Breast epithelium (tissue), 4 donors: ENCODE measurements at regions not wholly inside any gene's neighbourhood (a gene's known extent, or its start where the extent isn't known, plus 50 kb on each side); places are given as distances from the start of the nearest gene placed in this dataset.
"Not testable (repeated sequence)": the region's sequence is repeated elsewhere in the genome, so short reads cannot be mapped to it uniquely, and the experiment has no call there.

Experiments
- DNase-seq, 2 donors: peaks; one replicate each; pipeline ENCODE4 v3.0.0-alpha.2; 2019; ENCODE audit warnings: low spot score in 2 of 2
- H3K27ac ChIP-seq, 2 donors: fragments of 200-600 bp; sonication (generic) in 1 of 2; one replicate each; pipeline ENCODE4 v1.5.1; 2016 to 2019; ENCODE audit warnings: mild to moderate bottlenecking in 1 of 2
- H3K27me3 ChIP-seq, 2 donors: fragments of 200-600 bp; sonication (generic) in 1 of 2; one replicate each; pipeline versions ENCODE4 v1.5.1 to v1.6.0; 2017 to 2019; ENCODE audit warnings: control low read depth in 1 of 2, mild to moderate bottlenecking in 1 of 2
- H3K36me3 ChIP-seq: fragments of 200-600 bp; one replicate; pipeline ENCODE4 v1.5.1; 2019
- H3K4me1 ChIP-seq, 2 donors: fragments of 200-600 bp; sonication (generic); one replicate each; pipeline ENCODE4 v1.5.1; 2016 to 2019; ENCODE audit warnings: control low read depth in 1 of 2
- H3K4me3 ChIP-seq, 3 donors: fragments of 200-600 bp; sonication (generic); 1 replicate in 2 of 3; 2 replicates in 1 of 3; pipeline ENCODE4 v1.5.1; 2016 to 2019; ENCODE audit warnings: mild to moderate bottlenecking in 3 of 3, moderate library complexity in 2 of 3
- H3K9me3 ChIP-seq, 2 donors: fragments of 200-600 bp; sonication (generic) in 1 of 2; one replicate each; pipeline ENCODE4 v1.5.1; 2016 to 2019; ENCODE audit warnings: control low read depth in 1 of 2
- POLR2A ChIP-seq: fragments of 450-650 bp; IDR thresholded peaks from one replicate; pipeline ENCODE4 v1.6.1; 2016; ENCODE audit warnings: antibody characterized with exemption, mild to moderate bottlenecking, moderate library complexity
- POLR2AphosphoS5 ChIP-seq, 3 donors: sonication (generic); formaldehyde crosslinking; IDR thresholded peaks; one replicate each; pipeline ENCODE4 v1.6.1; 2017; ENCODE audit warnings: antibody characterized with exemption in 3 of 3
- intact Hi-C: fragments of 100-400 bp; cut with DNase I; formaldehyde crosslinking; loops from one replicate; pipeline ENCODE4 v1.15.1; 2023; ENCODE audit warnings: low total_unique reads
- TF ChIP-seq, protein P1 (sequence below), 3 donors: fragments of 450-650 bp; IDR thresholded peaks; one replicate each; pipeline ENCODE4 v1.5.1; 2016 to 2017; ENCODE audit warnings: antibody characterized with exemption in 3 of 3, mild to moderate bottlenecking in 3 of 3, moderate library complexity in 3 of 3

DNA sequence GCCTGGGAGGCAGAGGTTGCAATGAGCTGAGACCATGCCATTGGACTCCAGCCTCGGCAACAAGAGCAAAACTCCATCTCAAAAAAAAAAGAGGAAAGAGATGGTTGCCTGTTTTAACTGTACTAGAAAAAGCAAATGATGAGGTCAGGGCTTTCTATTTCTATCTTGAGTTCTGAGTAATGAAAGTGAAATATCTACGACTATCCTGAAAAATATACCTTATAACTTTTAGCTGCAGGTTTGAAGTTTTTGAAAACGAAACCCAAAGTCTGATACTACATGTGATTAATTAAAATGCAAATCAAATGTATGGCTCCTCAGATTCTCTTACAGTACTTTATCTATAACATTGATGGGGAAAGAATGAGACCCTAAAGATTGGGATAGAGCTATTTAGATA, 636.2 kb upstream of the LRRN3 start:
- H3K4me1 ChIP-seq = no peaks in the 10 kb centered on the region
- no peak for DNase-seq
- H3K27me3 ChIP-seq = no peaks in the 10 kb centered on the region
- H3K36me3 ChIP-seq = no peaks in the 10 kb centered on the region
- intact Hi-C loops = no loop called here
- TF ChIP-seq POLR2AphosphoS5 (IDR thresholded peaks at IDR 0.05) = no peak
- TF ChIP-seq, protein P1, sequence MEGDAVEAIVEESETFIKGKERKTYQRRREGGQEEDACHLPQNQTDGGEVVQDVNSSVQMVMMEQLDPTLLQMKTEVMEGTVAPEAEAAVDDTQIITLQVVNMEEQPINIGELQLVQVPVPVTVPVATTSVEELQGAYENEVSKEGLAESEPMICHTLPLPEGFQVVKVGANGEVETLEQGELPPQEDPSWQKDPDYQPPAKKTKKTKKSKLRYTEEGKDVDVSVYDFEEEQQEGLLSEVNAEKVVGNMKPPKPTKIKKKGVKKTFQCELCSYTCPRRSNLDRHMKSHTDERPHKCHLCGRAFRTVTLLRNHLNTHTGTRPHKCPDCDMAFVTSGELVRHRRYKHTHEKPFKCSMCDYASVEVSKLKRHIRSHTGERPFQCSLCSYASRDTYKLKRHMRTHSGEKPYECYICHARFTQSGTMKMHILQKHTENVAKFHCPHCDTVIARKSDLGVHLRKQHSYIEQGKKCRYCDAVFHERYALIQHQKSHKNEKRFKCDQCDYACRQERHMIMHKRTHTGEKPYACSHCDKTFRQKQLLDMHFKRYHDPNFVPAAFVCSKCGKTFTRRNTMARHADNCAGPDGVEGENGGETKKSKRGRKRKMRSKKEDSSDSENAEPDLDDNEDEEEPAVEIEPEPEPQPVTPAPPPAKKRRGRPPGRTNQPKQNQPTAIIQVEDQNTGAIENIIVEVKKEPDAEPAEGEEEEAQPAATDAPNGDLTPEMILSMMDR (IDR thresholded peaks at IDR 0.05) = no peak
- TF ChIP-seq POLR2A = no peak
- H3K9me3 ChIP-seq = no peaks in the 10 kb centered on the region
- no peak overlapping the region for H3K4me3 ChIP-seq
- H3K27ac ChIP-seq = no peak overlapping the region

DNA sequence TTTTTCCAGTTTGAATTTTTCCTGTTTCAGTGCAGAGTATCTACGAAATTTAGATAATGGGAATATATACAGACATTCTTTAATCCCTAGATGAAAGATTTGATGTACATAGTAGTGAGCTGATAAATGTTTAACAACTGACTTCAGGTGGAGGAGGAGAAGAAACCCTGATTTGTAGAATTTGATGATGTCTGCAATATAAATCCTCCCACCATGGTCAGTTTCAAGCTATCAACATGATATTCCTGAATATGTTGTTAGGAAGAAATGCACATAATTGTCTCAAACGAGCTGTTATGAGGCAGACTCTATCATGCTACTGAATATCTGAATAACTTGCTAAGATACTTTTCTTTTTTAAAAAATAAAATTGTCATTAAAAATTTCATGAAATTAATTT, 629.3 kb upstream of the LRRN3 start:
- Histone ChIP-seq H3K36me3 (no peaks in the 10 kb centered on the region), H3K27me3 (no peaks in the 10 kb centered on the region), H3K4me3 (no peak overlapping the region), H3K4me1 (no peaks in the 10 kb centered on the region), H3K27ac (no peak overlapping the region), H3K9me3 (no peaks in the 10 kb centered on the region)
- TF ChIP-seq, protein P1 (IDR thresholded peaks at IDR 0.05) = no peak
- TF ChIP-seq POLR2A (no peak), POLR2AphosphoS5 (IDR thresholded peaks at IDR 0.05) (no peak)
- no peak for DNase-seq
- intact Hi-C loops = no loop called here

DNA sequence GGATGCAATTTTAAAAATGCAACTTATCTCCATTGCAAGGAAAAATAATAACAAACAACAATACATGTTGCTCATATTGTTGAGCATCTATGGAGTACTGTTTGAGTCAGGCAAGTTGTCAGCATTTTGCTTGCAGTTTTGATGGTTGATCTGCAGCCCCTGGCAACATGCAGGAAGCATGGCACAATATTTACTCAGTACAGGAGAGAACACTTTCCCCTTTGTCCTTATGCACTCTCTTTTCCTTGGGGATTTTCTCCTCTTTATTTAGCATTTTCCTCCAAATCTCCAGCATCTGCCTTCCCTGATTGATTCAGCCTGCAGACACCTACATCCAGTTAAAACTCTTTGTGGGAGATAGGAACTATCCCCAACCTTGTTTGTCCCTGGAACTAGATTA, 620.5 kb upstream of the LRRN3 start:
- H3K4me3 ChIP-seq = no peak overlapping the region
- H3K36me3 ChIP-seq = no peaks in the 10 kb centered on the region
- no peaks in the 10 kb centered on the region for H3K9me3 ChIP-seq
- DNase-seq = no peak
- H3K27me3 ChIP-seq = no peaks in the 10 kb centered on the region
- no peak for TF ChIP-seq POLR2A
- no peak for TF ChIP-seq POLR2AphosphoS5 (IDR thresholded peaks at IDR 0.05)
- TF ChIP-seq, protein P1 (IDR thresholded peaks at IDR 0.05) = no peak
- H3K27ac ChIP-seq = no peak overlapping the region
- H3K4me1 ChIP-seq = no peaks in the 10 kb centered on the region
- intact Hi-C loops = no loop called here

DNA sequence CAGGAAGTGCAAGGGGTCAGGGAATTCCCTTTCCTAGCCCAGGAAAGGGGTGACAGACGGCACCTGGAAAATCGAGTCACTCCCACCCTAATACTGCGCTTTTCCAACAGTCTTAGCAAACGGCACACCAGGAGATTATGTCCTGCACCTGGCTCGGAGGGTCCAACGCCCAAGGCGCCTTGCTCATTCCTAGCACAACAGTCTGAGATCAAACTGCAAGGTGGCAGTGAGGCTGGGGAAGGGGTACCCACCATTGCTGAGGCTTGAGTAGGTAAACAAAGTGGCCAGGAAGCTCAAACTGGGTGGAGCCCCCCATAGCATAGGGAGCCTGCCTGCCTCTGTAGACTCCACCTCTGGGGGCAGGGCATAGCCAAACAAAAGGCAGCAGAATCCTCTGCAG, 618.5 kb upstream of the LRRN3 start:
- intact Hi-C loops, H3K36me3 ChIP-seq, H3K4me1 ChIP-seq: not testable (repeated sequence)

DNA sequence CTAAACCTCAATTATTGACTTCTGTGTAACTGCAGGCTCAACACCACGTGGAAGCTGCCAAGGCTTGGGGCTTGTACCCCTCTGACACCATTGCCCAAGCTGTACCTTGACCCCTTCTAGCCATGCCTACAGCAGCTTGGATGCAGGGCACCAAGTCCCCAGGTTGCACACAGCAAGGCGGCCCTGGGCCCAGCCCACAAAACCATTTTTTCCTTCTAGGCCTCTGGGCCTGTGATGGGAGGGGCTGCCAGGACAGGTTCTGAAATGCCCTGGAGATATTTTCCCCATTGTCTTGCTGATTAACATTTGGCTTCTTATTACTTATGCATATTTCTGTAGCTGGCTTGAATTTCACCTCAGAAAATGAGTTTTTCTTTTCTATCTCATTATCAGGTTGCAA, 610.0 kb upstream of the LRRN3 start:
- intact Hi-C loops = no loop called here
- no peak for TF ChIP-seq POLR2AphosphoS5 (IDR thresholded peaks at IDR 0.05)
- TF ChIP-seq, protein P1 (IDR thresholded peaks at IDR 0.05) = no peak
- TF ChIP-seq POLR2A = no peak
- Histone ChIP-seq H3K9me3 (peaks cover 5 to 25% of the 10 kb centered on the region in 2 donors), H3K4me1 (no peaks in the 10 kb centered on the region), H3K27ac (no peak overlapping the region), H3K4me3 (no peak overlapping the region), H3K36me3 (no peaks in the 10 kb centered on the region), H3K27me3 (no peaks in the 10 kb centered on the region)
- no peak for DNase-seq

More for the DNA sequence above, 618.5 kb upstream of the LRRN3 start:
- not testable (repeated sequence) for DNase-seq, H3K27me3 ChIP-seq, H3K9me3 ChIP-seq, H3K27ac ChIP-seq, H3K4me3 ChIP-seq

DNA sequence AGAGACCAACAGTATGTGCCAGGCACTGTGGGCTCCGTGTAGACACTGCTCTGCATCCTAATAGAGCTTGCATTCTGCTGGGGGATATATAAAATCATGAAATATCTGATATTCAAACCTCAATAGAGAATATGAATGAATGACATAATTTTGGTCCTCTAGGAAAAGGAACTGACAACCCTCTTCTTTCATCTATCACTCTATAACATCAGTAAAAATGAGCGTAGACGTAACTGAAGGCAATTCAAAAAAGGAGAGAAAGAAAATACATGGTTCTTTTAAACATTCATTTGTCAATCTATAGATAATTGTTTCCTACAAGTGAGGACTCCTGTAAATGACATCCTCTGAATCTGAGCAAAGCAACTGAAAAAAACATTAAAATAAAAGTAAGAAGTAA, 607.4 kb upstream of the LRRN3 start:
- TF ChIP-seq, protein P1 (IDR thresholded peaks at IDR 0.05) = no peak
- TF ChIP-seq POLR2AphosphoS5 (IDR thresholded peaks at IDR 0.05) (no peak), POLR2A (no peak)
- H3K27me3 ChIP-seq = no peaks in the 10 kb centered on the region
- H3K36me3 ChIP-seq = no peaks in the 10 kb centered on the region
- DNase-seq = no peak
- peaks cover 5 to 24% of the 10 kb centered on the region in 2 donors for H3K9me3 ChIP-seq
- intact Hi-C loops = no loop called here
- H3K4me1 ChIP-seq = no peaks in the 10 kb centered on the region
- H3K4me3 ChIP-seq = no peak overlapping the region
- no peak overlapping the region for H3K27ac ChIP-seq
